PC-9 (cell line): ENCODE measurements at regions not wholly inside any gene's neighbourhood (a gene's known extent, or its start where the extent isn't known, plus 50 kb on each side); places are given as distances from the start of the nearest gene placed in this dataset.

Source experiments
- CTCF ChIP-seq: fragments of 200-600 bp; sonication (generic); conservative IDR thresholded peaks from 2 replicates; pipeline ENCODE4 v1.6.1; 2017; ENCODE audit warnings: mixed run types, antibody characterized with exemption, mild to moderate bottlenecking, moderate library complexity
- EZH2 ChIP-seq: fragments of 200-600 bp; sonication (generic); IDR thresholded peaks from 2 replicates; pipeline ENCODE4 v1.8.0; 2017; ENCODE audit warnings: antibody characterized with exemption, low read depth

- TF ChIP-seq CTCF: no peak
- TF ChIP-seq EZH2: no peak
Measured at GRCh38 chr14:80116157-80116556, 95.1 kb downstream of the DIO2 start.
